IMR-90 (cell line): ENCODE measurements at regions not wholly inside any gene's neighbourhood (a gene's known extent, or its start where the extent isn't known, plus 50 kb on each side); places are given as distances from the start of the nearest gene placed in this dataset.

ENCODE experiments used
- ATAC-seq: fragments of 200-7000 bp; cut with Tn5 transposase; 2 replicates; pipeline ENCODE4 v1.9.1; 2020; ENCODE audit warnings: low read depth, mild to moderate bottlenecking, moderate library complexity
- BruUV-seq: library from RNA; stranded (reverse); fragments of 400-500 nt; replicated peaks from 2 replicates; lab custom pipeline; 2021; lab: Mats Ljungman, UMichigan
- CTCF ChIA-PET: fragments of 300-600 bp; formaldehyde crosslinking; extraction: SDS; loops from one replicate; lab custom pipeline; 2021; ENCODE audit warnings: antibody characterized with exemption; lab: Yijun Ruan, JAX
- POLR2A ChIA-PET: fragments of 300-600 bp; sonication (Branson Sonifier 250); formaldehyde crosslinking; loops from one replicate; lab custom pipeline; 2022; ENCODE audit warnings: antibody characterized with exemption; ENCODE audit not compliant: unreplicated experiment; lab: Charles Lee
- DNase-seq: peaks from one replicate; pipeline ENCODE4 v3.0.0; 2013
- H2AFZ ChIP-seq: replicated peaks from 2 replicates; pipeline ENCODE3; 2013; ENCODE audit warnings: low read length, mild to moderate bottlenecking; ENCODE audit not compliant: poor library complexity
- H2AK5ac ChIP-seq: 2 replicates; pipeline ENCODE4 v1.6.1; 2013; ENCODE audit warnings: low read depth, low read length, inconsistent platforms
- H2AK9ac ChIP-seq: replicated peaks from 2 replicates; pipeline ENCODE3; 2013; ENCODE audit warnings: mild to moderate bottlenecking, low read depth, low read length, moderate library complexity; ENCODE audit not compliant: poor library complexity
- H2BK120ac ChIP-seq: 2 replicates; pipeline ENCODE4 v1.6.1; 2013; ENCODE audit warnings: low read depth, low read length, inconsistent platforms
- H2BK15ac ChIP-seq: 3 replicates; pipeline ENCODE4 v1.6.1; 2013; ENCODE audit warnings: low read depth, low read length, inconsistent platforms
- H2BK20ac ChIP-seq: 2 replicates; pipeline ENCODE4 v1.6.1; 2013; ENCODE audit warnings: low read depth, mild to moderate bottlenecking, inconsistent platforms, low read length, moderate library complexity
- H2BK5ac ChIP-seq: 2 replicates; pipeline ENCODE4 v1.6.1; 2013; ENCODE audit warnings: mild to moderate bottlenecking, low read depth, low read length, inconsistent platforms; ENCODE audit not compliant: poor library complexity, severe bottlenecking
- H3K14ac ChIP-seq: replicated peaks from 2 replicates; pipeline ENCODE4 v1.6.1; 2013; ENCODE audit warnings: low read depth, low read length, inconsistent platforms
- H3K18ac ChIP-seq: 2 replicates; pipeline ENCODE4 v1.6.1; 2013; ENCODE audit warnings: low read depth, low read length, control low read depth
- H3K23ac ChIP-seq: 2 replicates; pipeline ENCODE4 v1.6.1; 2013; ENCODE audit warnings: low read depth, low read length, inconsistent platforms
- H3K27ac ChIP-seq: 2 replicates; pipeline ENCODE4 v1.5.1; 2013; ENCODE audit warnings: mild to moderate bottlenecking, control low read depth, low read length; ENCODE audit not compliant: insufficient read depth
- H3K27me3 ChIP-seq: 2 replicates; pipeline ENCODE4 v1.6.1; 2013; ENCODE audit warnings: low read length; ENCODE audit not compliant: control insufficient read depth, insufficient read depth
- H3K36me3 ChIP-seq: 2 replicates; pipeline ENCODE4 v1.6.1; 2013; ENCODE audit warnings: low read length, mixed read lengths; ENCODE audit not compliant: control insufficient read depth, insufficient read depth
- H3K4ac ChIP-seq: 2 replicates; pipeline ENCODE4 v1.6.1; 2013; ENCODE audit warnings: low read depth, low read length, inconsistent platforms
- H3K4me1 ChIP-seq: 2 replicates; pipeline ENCODE4 v1.6.1; 2013; ENCODE audit warnings: low read length, mixed read lengths; ENCODE audit not compliant: control insufficient read depth, insufficient read depth
- H3K4me2 ChIP-seq: 2 replicates; pipeline ENCODE4 v1.6.1; 2013; ENCODE audit warnings: low read depth, mild to moderate bottlenecking, control low read depth, low read length, moderate library complexity
- H3K4me3 ChIP-seq: 2 replicates; pipeline ENCODE4 v1.5.1; 2013; ENCODE audit warnings: low read depth, mild to moderate bottlenecking, control low read depth, low read length, moderate library complexity; ENCODE audit not compliant: insufficient read depth
- H3K56ac ChIP-seq: 2 replicates; pipeline ENCODE4 v1.6.1; 2013; ENCODE audit warnings: low read length, inconsistent platforms; ENCODE audit not compliant: insufficient read depth; ENCODE audit errors: extremely low read depth
- H3K79me1 ChIP-seq, 2 experiments: 2 replicates each; pipeline ENCODE4 v1.6.1; 2013; ENCODE audit warnings: low read length in 2 of 2, inconsistent platforms in 1 of 2, low read depth in 1 of 2
- H3K9ac ChIP-seq: 2 replicates; pipeline ENCODE4 v1.6.1; 2013; ENCODE audit warnings: low read depth, low read length, control low read depth
- H3K9me1 ChIP-seq: 2 replicates; pipeline ENCODE4 v1.6.1; 2013; ENCODE audit warnings: low read length, inconsistent platforms; ENCODE audit not compliant: insufficient read depth
- H3K9me3 ChIP-seq: 2 replicates; pipeline ENCODE4 v1.6.1; 2013; ENCODE audit warnings: low read length; ENCODE audit not compliant: control insufficient read depth, insufficient read depth
- H4K20me1 ChIP-seq: 2 replicates; pipeline ENCODE4 v1.6.1; 2013; ENCODE audit warnings: low read length, inconsistent platforms; ENCODE audit not compliant: insufficient read depth
- H4K5ac ChIP-seq: 2 replicates; pipeline ENCODE4 v1.6.1; 2013; ENCODE audit warnings: mild to moderate bottlenecking, low read depth, low read length, control low read depth
- H4K8ac ChIP-seq, 2 experiments: 2 replicates each; pipeline ENCODE4 v1.6.1; 2013; ENCODE audit warnings: low read depth in 2 of 2, low read length in 2 of 2, control low read depth in 1 of 2, inconsistent platforms in 1 of 2
- H4K91ac ChIP-seq: 2 replicates; pipeline ENCODE4 v1.6.1; 2013; ENCODE audit warnings: low read depth, low read length, inconsistent platforms; ENCODE audit not compliant: insufficient read depth
- BHLHE40 ChIP-seq: fragments of 150-350 bp; IDR thresholded peaks from 2 replicates; pipeline ENCODE4 v1.6.1; 2016; ENCODE audit warnings: mild to moderate bottlenecking, low read depth, low read length
- CEBPB ChIP-seq: IDR thresholded peaks from 2 replicates; pipeline ENCODE4 v1.6.1; 2012; ENCODE audit warnings: low read depth, low read length, improper control_type of control experiment
- CHD1 ChIP-seq: IDR thresholded peaks from 2 replicates; pipeline ENCODE4 v1.6.1; 2012; ENCODE audit warnings: low read depth, low read length, improper control_type of control experiment
- MAFK ChIP-seq: IDR thresholded peaks from 2 replicates; pipeline ENCODE4 v1.6.1; 2012; ENCODE audit warnings: low read depth, low read length, improper control_type of control experiment
- MAZ ChIP-seq: IDR thresholded peaks from 2 replicates; pipeline ENCODE4 v1.6.1; 2012; ENCODE audit warnings: low read depth, mild to moderate bottlenecking, low read length, improper control_type of control experiment, moderate library complexity, borderline replicate concordance
- NFE2L2 ChIP-seq: fragments of 150-350 bp; IDR thresholded peaks from 2 replicates; pipeline ENCODE4 v1.6.1; 2016; ENCODE audit warnings: low read depth, mild to moderate bottlenecking, low read length
- POLR2A ChIP-seq: IDR thresholded peaks from 2 replicates; pipeline ENCODE4 v1.6.1; 2012; ENCODE audit warnings: mild to moderate bottlenecking, low read depth, low read length
- RAD21 ChIP-seq: IDR thresholded peaks from 2 replicates; pipeline ENCODE4 v1.6.1; 2012; ENCODE audit warnings: low read length, improper control_type of control experiment
- RCOR1 ChIP-seq: IDR thresholded peaks from 2 replicates; pipeline ENCODE4 v1.6.1; 2012; ENCODE audit warnings: mild to moderate bottlenecking, low read length, improper control_type of control experiment; ENCODE audit not compliant: insufficient replicate concordance
- RFX5 ChIP-seq: IDR thresholded peaks from 2 replicates; pipeline ENCODE4 v1.8.0; 2012; ENCODE audit warnings: low read depth, mild to moderate bottlenecking, low read length, moderate library complexity
- SMC3 ChIP-seq: fragments of 150-350 bp; IDR thresholded peaks from 2 replicates; pipeline ENCODE4 v1.6.1; 2016; ENCODE audit warnings: low read depth, mild to moderate bottlenecking, antibody characterized with exemption, low read length, moderate library complexity
- WGBS, 2 experiments: methylation state at CpG; one replicate each; pipeline versions ENCODE4 v1.1.5 to v1.1.7; 2013; ENCODE audit warnings: missing lambda C conversion rate in 2 of 2; ENCODE audit not compliant: insufficient read length in 1 of 2; ENCODE audit errors: extremely low coverage in 2 of 2; 5-methylcytosine and 5-hydroxymethylcytosine counted together
- dilution Hi-C: fragments of 300-500 bp; cut with HindIII; formaldehyde crosslinking; loops from one replicate; pipeline ENCODE4 v1.14.3; 2018; ENCODE audit warnings: low sequenced_read_pairs; ENCODE audit not compliant: unreplicated experiment
- in situ Hi-C: fragments of 300-500 bp; cut with MboI; formaldehyde crosslinking; loops from 3 replicates; pipeline ENCODE4 v1.14.3; 2019; ENCODE audit warnings: low sequenced_read_pairs, inconsistent platforms, mixed read lengths
- intact Hi-C: fragments of 100-400 bp; cut with micrococcal nuclease; formaldehyde crosslinking; loops from 2 replicates; pipeline ENCODE4 v1.10.0; 2022
- TF ChIP-seq, protein P1 (sequence below): fragments of 150-350 bp; IDR thresholded peaks from 2 replicates; pipeline ENCODE4 v1.6.1; 2016; ENCODE audit warnings: low read depth, mild to moderate bottlenecking, low read length, moderate library complexity, borderline replicate concordance

DNA sequence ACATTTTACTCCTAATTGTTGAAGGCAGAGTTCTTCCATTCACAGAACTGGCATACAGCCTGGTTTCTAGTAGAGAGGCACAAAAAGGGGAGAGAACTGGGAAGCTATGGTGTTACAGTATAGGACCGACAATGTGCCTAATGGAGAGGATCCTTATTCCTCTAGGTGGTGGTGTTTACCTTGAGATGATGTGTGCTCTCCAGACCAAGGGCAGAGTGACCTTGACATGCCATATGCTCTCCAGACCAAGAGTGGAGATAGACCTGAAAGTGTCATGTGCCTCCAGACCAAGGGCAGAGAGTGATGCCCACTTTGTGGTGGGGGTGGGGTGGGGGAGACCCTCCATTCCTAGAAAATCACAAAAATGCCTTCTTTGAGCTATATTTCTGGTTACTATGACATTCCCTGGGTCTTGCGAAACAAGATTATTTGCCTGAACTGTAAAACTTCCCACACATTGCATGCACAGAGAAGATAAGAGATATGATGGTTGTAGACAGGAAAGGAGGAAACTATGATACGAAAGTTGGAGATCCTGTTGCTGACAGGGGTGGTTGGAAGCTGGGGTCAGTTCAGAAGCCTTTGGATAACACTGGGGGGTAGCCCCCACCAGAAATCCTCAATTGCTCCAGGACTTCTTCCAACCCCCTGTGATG lies 119.7 kb downstream of the TEX13C start:
- ChIA-PET CTCF (no interaction called here), POLR2A (no interaction called here)
- no peaks in the 10 kb centered on the region for H3K9me1 ChIP-seq
- H2AK9ac ChIP-seq = no peak overlapping the region
- BruUV-seq = no TSS peak
- no peaks in the 10 kb centered on the region for H3K79me1 ChIP-seq
- dilution Hi-C loops = no loop called here
- no peak overlapping the region for H2AFZ ChIP-seq
- H3K23ac ChIP-seq = no peak overlapping the region
- TF ChIP-seq POLR2A = no peak
- no peak for TF ChIP-seq CEBPB
- no peak for TF ChIP-seq MAFK
- TF ChIP-seq BHLHE40 = no peak
- TF ChIP-seq RCOR1 = no peak
- TF ChIP-seq, protein P1, sequence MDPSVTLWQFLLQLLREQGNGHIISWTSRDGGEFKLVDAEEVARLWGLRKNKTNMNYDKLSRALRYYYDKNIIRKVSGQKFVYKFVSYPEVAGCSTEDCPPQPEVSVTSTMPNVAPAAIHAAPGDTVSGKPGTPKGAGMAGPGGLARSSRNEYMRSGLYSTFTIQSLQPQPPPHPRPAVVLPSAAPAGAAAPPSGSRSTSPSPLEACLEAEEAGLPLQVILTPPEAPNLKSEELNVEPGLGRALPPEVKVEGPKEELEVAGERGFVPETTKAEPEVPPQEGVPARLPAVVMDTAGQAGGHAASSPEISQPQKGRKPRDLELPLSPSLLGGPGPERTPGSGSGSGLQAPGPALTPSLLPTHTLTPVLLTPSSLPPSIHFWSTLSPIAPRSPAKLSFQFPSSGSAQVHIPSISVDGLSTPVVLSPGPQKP = no peak
- TF ChIP-seq NFE2L2 = no peak
- TF ChIP-seq RFX5 = no peak
- no peak for TF ChIP-seq SMC3
- TF ChIP-seq MAZ = no peak
- no peak for TF ChIP-seq RAD21
- TF ChIP-seq CHD1 = no peak
- H3K27me3 ChIP-seq = no peaks in the 10 kb centered on the region
- H4K5ac ChIP-seq = no peak overlapping the region
- no peaks in the 10 kb centered on the region for H4K20me1 ChIP-seq
- no peaks in the 10 kb centered on the region for H3K36me3 ChIP-seq
- intact Hi-C loops = no loop called here
- no CpG with 5 or more reads among the region's 3 CpGs for WGBS, 2 experiments
- no peak overlapping the region for H3K4ac ChIP-seq
- no peak overlapping the region for H2BK20ac ChIP-seq
- no peak overlapping the region for H3K56ac ChIP-seq
- no peak overlapping the region for H3K9ac ChIP-seq
- no peak overlapping the region for H3K4me3 ChIP-seq
- in situ Hi-C loops = no loop called here
- H3K4me1 ChIP-seq = no peaks in the 10 kb centered on the region
- H2BK15ac ChIP-seq = no peak overlapping the region
- H3K4me2 ChIP-seq = no peak overlapping the region
- no peak overlapping the region for H2BK120ac ChIP-seq
- no peak overlapping the region for H3K14ac ChIP-seq
- H3K9me3 ChIP-seq = no peaks in the 10 kb centered on the region
- H4K91ac ChIP-seq = no peak overlapping the region
- no peak overlapping the region for H2BK5ac ChIP-seq
- H3K18ac ChIP-seq = no peak overlapping the region
- no peak for DNase-seq
- H3K27ac ChIP-seq = no peak overlapping the region
- no peak for ATAC-seq
- no peak overlapping the region for H2AK5ac ChIP-seq
- H4K8ac ChIP-seq = no peak overlapping the region
